ENCODE measurements at regions not wholly inside any gene's neighbourhood (a gene's known extent, or its start where the extent isn't known, plus 50 kb on each side); places are given as distances from the start of the nearest gene placed in this dataset.

GRCh38 chr17:62897706-62898105 lies 68.3 kb upstream of the TANC2 start:
- H3K4me3 Mint-ChIP-seq, result no peak overlapping the region
- no peak for DNase-seq
- peaks cover 32% of the 10 kb centered on the region for H3K4me1 Mint-ChIP-seq
- H3K36me3 Mint-ChIP-seq (ENCODE audit: low read depth), result no peaks in the 10 kb centered on the region
- H3K9me3 Mint-ChIP-seq, result no peaks in the 10 kb centered on the region
- no peak for TF ChIP-seq CTCF (IDR thresholded peaks at IDR 0.05)
- peaks cover 13% of the 10 kb centered on the region for H3K27me3 Mint-ChIP-seq (ENCODE audit: low read depth, poor library complexity)
- no peak overlapping the region for H3K27ac Mint-ChIP-seq

GRCh38 chr17:62895320-62896301 lies 70.4 kb upstream of the TANC2 start:
- Mint-ChIP-seq H3K36me3 (ENCODE audit: low read depth) (no peaks in the 10 kb centered on the region), H3K27me3 (ENCODE audit: low read depth, poor library complexity) (peaks cover 13% of the 10 kb centered on the region), H3K4me3 (no peak overlapping the region), H3K4me1 (peaks cover 44% of the 10 kb centered on the region), H3K27ac (peak overlapping the region; percentile 68), H3K9me3 (no peaks in the 10 kb centered on the region)
- no peak for DNase-seq
- no peak for TF ChIP-seq CTCF (IDR thresholded peaks at IDR 0.05)

GRCh38 chr17:62892870-62893338 lies 73.1 kb upstream of the TANC2 start:
- peak overlapping the region; percentile 89 for H3K27ac Mint-ChIP-seq
- no peaks in the 10 kb centered on the region for H3K36me3 Mint-ChIP-seq (ENCODE audit: low read depth)
- no peak for TF ChIP-seq CTCF (IDR thresholded peaks at IDR 0.05)
- H3K4me3 Mint-ChIP-seq, result peak overlapping the region; percentile 58
- DNase-seq, result no peak
- H3K27me3 Mint-ChIP-seq (ENCODE audit: low read depth, poor library complexity), result peaks cover 7% of the 10 kb centered on the region
- peaks cover 36% of the 10 kb centered on the region for H3K4me1 Mint-ChIP-seq
- H3K9me3 Mint-ChIP-seq, result peaks cover 7% of the 10 kb centered on the region

GRCh38 chr17:62892061-62892675 lies 73.9 kb upstream of the TANC2 start:
- Mint-ChIP-seq H3K36me3 (ENCODE audit: low read depth) (no peaks in the 10 kb centered on the region), H3K27me3 (ENCODE audit: low read depth, poor library complexity) (peaks cover 7% of the 10 kb centered on the region), H3K9me3 (peaks cover 7% of the 10 kb centered on the region), H3K4me1 (peaks cover 35% of the 10 kb centered on the region), H3K4me3 (peak overlapping the region; percentile 58), H3K27ac (peak overlapping the region; percentile 89)
- TF ChIP-seq CTCF (IDR thresholded peaks at IDR 0.05), result no peak
- no peak for DNase-seq

- Mint-ChIP-seq H3K36me3 (ENCODE audit: low read depth) (no peaks in the 10 kb centered on the region), H3K27ac (no peak overlapping the region), H3K9me3 (peaks cover 7% of the 10 kb centered on the region), H3K4me1 (peaks cover 35% of the 10 kb centered on the region), H3K4me3 (no peak overlapping the region), H3K27me3 (ENCODE audit: low read depth, poor library complexity) (peaks cover 7% of the 10 kb centered on the region)
- no peak for DNase-seq
- TF ChIP-seq CTCF (IDR thresholded peaks at IDR 0.05), result no peak
These were observed 74.4 kb upstream of the TANC2 start for GRCh38 chr17:62891659-62892058.
